Smooth muscle cell (in vitro differentiated cells): ENCODE measurements at regions not wholly inside any gene's neighbourhood (a gene's known extent, or its start where the extent isn't known, plus 50 kb on each side); places are given as distances from the start of the nearest gene placed in this dataset.
"Not testable (repeated sequence)": the region's sequence is repeated elsewhere in the genome, so short reads cannot be mapped to it uniquely, and the experiment has no call there.

Experiments
- DNase-seq: peaks from one replicate; lab custom pipeline; 2025; ENCODE audit not compliant: unreplicated experiment; lab: John Stamatoyannopoulos, UW
- H2AFZ ChIP-seq: fragments of 200-600 bp; sonication (generic); 2 replicates; pipeline ENCODE4 v1.6.0; 2016; ENCODE audit warnings: antibody characterized with exemption, low read depth, mild to moderate bottlenecking
- H3F3A ChIP-seq: fragments of 200-600 bp; sonication (generic); 2 replicates; pipeline ENCODE4 v1.6.0; 2017; ENCODE audit warnings: antibody characterized with exemption, low read depth
- H3K27ac ChIP-seq: fragments of 200-600 bp; sonication (generic); 2 replicates; pipeline ENCODE4 v1.5.1; 2016; ENCODE audit warnings: low read depth, mild to moderate bottlenecking
- H3K27me3 ChIP-seq: fragments of 200-600 bp; sonication (generic); 2 replicates; pipeline ENCODE4 v1.6.1; 2016; ENCODE audit warnings: low read depth, mild to moderate bottlenecking
- H3K36me3 ChIP-seq: fragments of 200-600 bp; sonication (generic); 2 replicates; pipeline ENCODE4 v1.5.1; 2016; ENCODE audit warnings: low read depth
- H3K4me1 ChIP-seq: fragments of 200-600 bp; sonication (generic); 2 replicates; pipeline ENCODE4 v1.5.1; 2016; ENCODE audit warnings: low read depth
- H3K4me2 ChIP-seq: fragments of 200-600 bp; sonication (generic); 2 replicates; pipeline ENCODE4 v1.6.0; 2016; ENCODE audit warnings: mild to moderate bottlenecking
- H3K4me3 ChIP-seq: fragments of 200-600 bp; sonication (generic); 2 replicates; pipeline ENCODE4 v1.5.1; 2016; ENCODE audit warnings: mild to moderate bottlenecking
- H3K79me2 ChIP-seq: fragments of 200-600 bp; sonication (generic); 2 replicates; pipeline ENCODE4 v1.6.0; 2016; ENCODE audit warnings: low read depth, mild to moderate bottlenecking
- H3K9ac ChIP-seq: fragments of 200-600 bp; sonication (generic); 2 replicates; pipeline ENCODE4 v1.6.0; 2016; ENCODE audit warnings: low read depth
- H3K9me3 ChIP-seq: fragments of 200-600 bp; sonication (generic); replicated peaks from 2 replicates; pipeline ENCODE4 v1.5.1; 2016; ENCODE audit warnings: low read depth
- H4K20me1 ChIP-seq: fragments of 200-600 bp; sonication (generic); 2 replicates; pipeline ENCODE4 v1.6.0; 2016; ENCODE audit warnings: low read depth
- WGBS: methylation state at CpG from one replicate; pipeline ENCODE4 v1.1.7; 2016; ENCODE audit warnings: low lambda C conversion rate; 5-methylcytosine and 5-hydroxymethylcytosine counted together
- TF ChIP-seq, protein P1 (sequence below): fragments of 200-600 bp; sonication (generic); IDR thresholded peaks from 2 replicates; pipeline ENCODE4 v1.5.1; 2017; ENCODE audit warnings: borderline replicate concordance, mild to moderate bottlenecking, antibody characterized with exemption; ENCODE audit not compliant: insufficient read depth, poor library complexity, severe bottlenecking

- Histone ChIP-seq H3K27ac (no peak overlapping the region), H3K9me3 (no peaks in the 10 kb centered on the region), H4K20me1 (no peaks in the 10 kb centered on the region), H2AFZ (no peak overlapping the region), H3F3A (no peaks in the 10 kb centered on the region), H3K27me3 (no peaks in the 10 kb centered on the region), H3K79me2 (no peaks in the 10 kb centered on the region), H3K9ac (no peak overlapping the region), H3K4me2 (no peak overlapping the region), H3K4me1 (no peaks in the 10 kb centered on the region), H3K36me3 (no peaks in the 10 kb centered on the region), H3K4me3 (no peak overlapping the region)
- WGBS, result 83% methylated on average over 1 of the region's 1 CpG
- TF ChIP-seq, protein P1, sequence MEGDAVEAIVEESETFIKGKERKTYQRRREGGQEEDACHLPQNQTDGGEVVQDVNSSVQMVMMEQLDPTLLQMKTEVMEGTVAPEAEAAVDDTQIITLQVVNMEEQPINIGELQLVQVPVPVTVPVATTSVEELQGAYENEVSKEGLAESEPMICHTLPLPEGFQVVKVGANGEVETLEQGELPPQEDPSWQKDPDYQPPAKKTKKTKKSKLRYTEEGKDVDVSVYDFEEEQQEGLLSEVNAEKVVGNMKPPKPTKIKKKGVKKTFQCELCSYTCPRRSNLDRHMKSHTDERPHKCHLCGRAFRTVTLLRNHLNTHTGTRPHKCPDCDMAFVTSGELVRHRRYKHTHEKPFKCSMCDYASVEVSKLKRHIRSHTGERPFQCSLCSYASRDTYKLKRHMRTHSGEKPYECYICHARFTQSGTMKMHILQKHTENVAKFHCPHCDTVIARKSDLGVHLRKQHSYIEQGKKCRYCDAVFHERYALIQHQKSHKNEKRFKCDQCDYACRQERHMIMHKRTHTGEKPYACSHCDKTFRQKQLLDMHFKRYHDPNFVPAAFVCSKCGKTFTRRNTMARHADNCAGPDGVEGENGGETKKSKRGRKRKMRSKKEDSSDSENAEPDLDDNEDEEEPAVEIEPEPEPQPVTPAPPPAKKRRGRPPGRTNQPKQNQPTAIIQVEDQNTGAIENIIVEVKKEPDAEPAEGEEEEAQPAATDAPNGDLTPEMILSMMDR, result no peak
- DNase-seq, result no peak
Measured at GRCh38 chr4:122082661-122083060, 69.5 kb upstream of the BLTP1 start.

- not testable (repeated sequence) for H3K9ac ChIP-seq, H2AFZ ChIP-seq, H3K9me3 ChIP-seq, H3K27me3 ChIP-seq, H3K27ac ChIP-seq, H3K4me2 ChIP-seq, H3K79me2 ChIP-seq, DNase-seq, H3K4me1 ChIP-seq, H3F3A ChIP-seq, H3K4me3 ChIP-seq, H4K20me1 ChIP-seq, H3K36me3 ChIP-seq
- WGBS, result 81% methylated on average over 6 of the region's 6 CpGs
Measured at GRCh38 chr4:122077653-122078052, 74.5 kb upstream of the BLTP1 start.

- DNase-seq, H3K9me3 ChIP-seq: not testable (repeated sequence)
Measured at GRCh38 chr4:122076835-122077234, 75.3 kb upstream of the BLTP1 start.

GRCh38 chr4:122073615-122074014 lies 78.5 kb upstream of the BLTP1 start:
- Histone ChIP-seq H3K4me3 (no peak overlapping the region), H4K20me1 (no peaks in the 10 kb centered on the region), H3K4me2 (no peak overlapping the region), H3K79me2 (no peaks in the 10 kb centered on the region), H3K9ac (no peak overlapping the region), H2AFZ (no peak overlapping the region), H3K27ac (no peak overlapping the region), H3K9me3 (no peaks in the 10 kb centered on the region), H3K36me3 (no peaks in the 10 kb centered on the region), H3K27me3 (peaks cover 4% of the 10 kb centered on the region), H3F3A (no peaks in the 10 kb centered on the region), H3K4me1 (no peaks in the 10 kb centered on the region)
- no peak for DNase-seq
- TF ChIP-seq, protein P1, result no peak
- WGBS, result 28% methylated on average over 2 of the region's 2 CpGs

More at GRCh38 chr4:122076835-122077234, 75.3 kb upstream of the BLTP1 start:
- not testable (repeated sequence) for H3F3A ChIP-seq, H4K20me1 ChIP-seq, H3K4me3 ChIP-seq, H3K4me2 ChIP-seq, H3K4me1 ChIP-seq, H3K36me3 ChIP-seq, H2AFZ ChIP-seq, H3K27ac ChIP-seq, H3K79me2 ChIP-seq, H3K27me3 ChIP-seq, H3K9ac ChIP-seq
- WGBS, result 30% methylated on average over 2 of the region's 2 CpGs

DNA sequence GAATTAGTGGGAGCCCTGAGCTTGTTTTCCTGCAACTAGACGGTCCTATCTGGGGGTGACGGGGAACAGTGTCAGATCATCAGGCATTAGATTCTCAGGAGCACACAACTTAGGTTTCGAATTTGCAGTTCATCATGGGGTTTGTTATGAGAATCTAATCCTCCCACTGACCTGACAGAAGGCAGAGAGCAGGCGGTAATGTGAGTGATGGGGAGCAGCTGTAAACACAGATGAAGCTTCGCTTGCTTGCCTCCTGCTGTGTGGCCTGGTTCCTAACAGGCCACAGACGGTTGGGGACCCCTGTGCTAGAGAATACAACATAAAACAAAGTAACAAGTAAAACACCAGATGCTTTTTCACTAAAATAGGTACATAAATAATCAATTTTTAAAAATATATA lies 86.2 kb upstream of the BLTP1 start:
- Histone ChIP-seq H3F3A (no peaks in the 10 kb centered on the region), H3K9ac (no peak overlapping the region), H3K27ac (no peak overlapping the region), H3K79me2 (no peaks in the 10 kb centered on the region), H3K4me1 (no peaks in the 10 kb centered on the region), H3K4me2 (no peak overlapping the region), H4K20me1 (no peaks in the 10 kb centered on the region), H3K9me3 (no peaks in the 10 kb centered on the region), H3K36me3 (no peaks in the 10 kb centered on the region), H2AFZ (no peak overlapping the region), H3K27me3 (peaks cover 4% of the 10 kb centered on the region), H3K4me3 (no peak overlapping the region)
- DNase-seq, result no peak
- TF ChIP-seq, protein P1, result no peak
- WGBS, result 67% methylated on average over 6 of the region's 6 CpGs
